Left ventricle myocardium inferior (tissue), 1 donor: ENCODE measurements at regions not wholly inside any gene's neighbourhood (a gene's known extent, or its start where the extent isn't known, plus 50 kb on each side); places are given as distances from the start of the nearest gene placed in this dataset.

Source experiments
- DNase-seq: peaks from one replicate; pipeline ENCODE4 v3.0.0-alpha.2; 2020
- H3K27ac ChIP-seq: fragments of 200-600 bp; replicated peaks from 2 replicates; pipeline ENCODE4 v1.8.0; 2021
- H3K27me3 ChIP-seq: fragments of 200-600 bp; 2 replicates; pipeline ENCODE4 v1.8.0; 2021; ENCODE audit warnings: low read depth
- H3K36me3 ChIP-seq: fragments of 200-600 bp; 2 replicates; pipeline ENCODE4 v1.8.0; 2021
- H3K4me1 ChIP-seq: fragments of 200-600 bp; 2 replicates; pipeline ENCODE4 v1.8.0; 2021
- H3K4me3 ChIP-seq: fragments of 200-600 bp; 2 replicates; pipeline ENCODE4 v1.8.0; 2021; ENCODE audit warnings: mild to moderate bottlenecking, moderate library complexity
- H3K9me3 ChIP-seq: fragments of 200-600 bp; replicated peaks from 2 replicates; pipeline ENCODE4 v1.8.0; 2021
- CTCF ChIP-seq: fragments of 200-600 bp; IDR thresholded peaks from 2 replicates; pipeline ENCODE4 v1.8.0; 2021; ENCODE audit warnings: antibody characterized with exemption, mild to moderate bottlenecking, borderline replicate concordance
- intact Hi-C: fragments of 100-400 bp; cut with micrococcal nuclease; formaldehyde crosslinking; loops from one replicate; pipeline ENCODE4 v1.11.0; 2022
- donor health status: DM: no; HTN: yes; CAD: no; lungs with severe emphysema.

- Histone ChIP-seq H3K27ac (no peak overlapping the region), H3K4me3 (no peak overlapping the region), H3K4me1 (no peaks in the 10 kb centered on the region), H3K36me3 (no peaks in the 10 kb centered on the region), H3K9me3 (peaks cover 3% of the 10 kb centered on the region), H3K27me3 (no peaks in the 10 kb centered on the region)
- intact Hi-C loops, result no loop called here
- no peak for DNase-seq
- no peak for TF ChIP-seq CTCF
Observed at GRCh38 chr6:121917263-121917829, 481.9 kb downstream of the GJA1 start.

GRCh38 chr6:121917834-121918559 lies 481.5 kb upstream of the HSF2 start:
- Histone ChIP-seq H3K36me3 (no peaks in the 10 kb centered on the region), H3K9me3 (no peaks in the 10 kb centered on the region), H3K27me3 (no peaks in the 10 kb centered on the region), H3K4me3 (no peak overlapping the region), H3K27ac (no peak overlapping the region), H3K4me1 (no peaks in the 10 kb centered on the region)
- intact Hi-C loops, result no loop called here
- TF ChIP-seq CTCF, result no peak
- DNase-seq, result no peak

- Histone ChIP-seq H3K36me3 (no peaks in the 10 kb centered on the region), H3K9me3 (no peaks in the 10 kb centered on the region), H3K27ac (no peak overlapping the region), H3K27me3 (no peaks in the 10 kb centered on the region), H3K4me3 (no peak overlapping the region), H3K4me1 (no peaks in the 10 kb centered on the region)
- intact Hi-C loops, result no loop called here
- no peak for DNase-seq
- no peak for TF ChIP-seq CTCF
Observed at GRCh38 chr6:121920616-121921015, 478.8 kb upstream of the HSF2 start.

GRCh38 chr6:121925024-121925423 lies 474.4 kb upstream of the HSF2 start:
- Histone ChIP-seq H3K9me3 (no peaks in the 10 kb centered on the region), H3K36me3 (no peaks in the 10 kb centered on the region), H3K27ac (no peak overlapping the region), H3K4me1 (no peaks in the 10 kb centered on the region), H3K4me3 (no peak overlapping the region), H3K27me3 (no peaks in the 10 kb centered on the region)
- no peak for TF ChIP-seq CTCF
- intact Hi-C loops, result no loop called here
- DNase-seq, result no peak

- H3K9me3 ChIP-seq, result no peaks in the 10 kb centered on the region
- H3K27ac ChIP-seq, result no peak overlapping the region
- H3K4me3 ChIP-seq, result no peak overlapping the region
- H3K27me3 ChIP-seq, result no peaks in the 10 kb centered on the region
- no peak for DNase-seq
- no peaks in the 10 kb centered on the region for H3K4me1 ChIP-seq
- H3K36me3 ChIP-seq, result no peaks in the 10 kb centered on the region
- intact Hi-C loops, result no loop called here
- no peak for TF ChIP-seq CTCF
Observed at GRCh38 chr6:121925534-121926255, 473.8 kb upstream of the HSF2 start.
